ENCODE measurements at regions not wholly inside any gene's neighbourhood (a gene's known extent, or its start where the extent isn't known, plus 50 kb on each side); places are given as distances from the start of the nearest gene placed in this dataset.
"Not testable (repeated sequence)": the region's sequence is repeated elsewhere in the genome, so short reads cannot be mapped to it uniquely, and the experiment has no call there.

DNA sequence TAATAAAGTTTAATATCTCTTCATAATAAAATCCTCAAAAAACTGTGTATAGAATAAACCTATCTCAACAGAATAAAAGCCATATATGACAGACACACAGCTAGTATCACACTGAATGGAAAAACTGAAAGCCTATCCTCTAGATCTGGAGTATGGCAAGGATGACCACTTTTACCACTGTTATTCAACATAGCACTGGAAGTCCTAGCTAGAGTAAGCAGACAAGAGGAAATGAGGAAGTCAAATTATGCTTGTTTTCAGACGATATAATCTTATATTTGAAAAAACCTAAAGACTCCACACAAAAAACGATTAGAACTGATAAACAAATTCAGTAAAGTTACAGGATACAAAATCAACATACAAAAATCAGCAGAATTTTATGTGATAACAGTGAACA, 57.4 kb upstream of the DIPK2A start:
- TF ChIP-seq, protein P1, sequence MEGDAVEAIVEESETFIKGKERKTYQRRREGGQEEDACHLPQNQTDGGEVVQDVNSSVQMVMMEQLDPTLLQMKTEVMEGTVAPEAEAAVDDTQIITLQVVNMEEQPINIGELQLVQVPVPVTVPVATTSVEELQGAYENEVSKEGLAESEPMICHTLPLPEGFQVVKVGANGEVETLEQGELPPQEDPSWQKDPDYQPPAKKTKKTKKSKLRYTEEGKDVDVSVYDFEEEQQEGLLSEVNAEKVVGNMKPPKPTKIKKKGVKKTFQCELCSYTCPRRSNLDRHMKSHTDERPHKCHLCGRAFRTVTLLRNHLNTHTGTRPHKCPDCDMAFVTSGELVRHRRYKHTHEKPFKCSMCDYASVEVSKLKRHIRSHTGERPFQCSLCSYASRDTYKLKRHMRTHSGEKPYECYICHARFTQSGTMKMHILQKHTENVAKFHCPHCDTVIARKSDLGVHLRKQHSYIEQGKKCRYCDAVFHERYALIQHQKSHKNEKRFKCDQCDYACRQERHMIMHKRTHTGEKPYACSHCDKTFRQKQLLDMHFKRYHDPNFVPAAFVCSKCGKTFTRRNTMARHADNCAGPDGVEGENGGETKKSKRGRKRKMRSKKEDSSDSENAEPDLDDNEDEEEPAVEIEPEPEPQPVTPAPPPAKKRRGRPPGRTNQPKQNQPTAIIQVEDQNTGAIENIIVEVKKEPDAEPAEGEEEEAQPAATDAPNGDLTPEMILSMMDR (IDR thresholded peaks at IDR 0.05; ENCODE audit: insufficient read depth, low read length) = no peak
- TF ChIP-seq GABPA (IDR thresholded peaks at IDR 0.05; ENCODE audit: low read depth) (no peak), SPI1 (IDR thresholded peaks at IDR 0.05; ENCODE audit: borderline replicate concordance, low read depth) (peak; percentile 82)
- TF ChIP-seq, protein P2, sequence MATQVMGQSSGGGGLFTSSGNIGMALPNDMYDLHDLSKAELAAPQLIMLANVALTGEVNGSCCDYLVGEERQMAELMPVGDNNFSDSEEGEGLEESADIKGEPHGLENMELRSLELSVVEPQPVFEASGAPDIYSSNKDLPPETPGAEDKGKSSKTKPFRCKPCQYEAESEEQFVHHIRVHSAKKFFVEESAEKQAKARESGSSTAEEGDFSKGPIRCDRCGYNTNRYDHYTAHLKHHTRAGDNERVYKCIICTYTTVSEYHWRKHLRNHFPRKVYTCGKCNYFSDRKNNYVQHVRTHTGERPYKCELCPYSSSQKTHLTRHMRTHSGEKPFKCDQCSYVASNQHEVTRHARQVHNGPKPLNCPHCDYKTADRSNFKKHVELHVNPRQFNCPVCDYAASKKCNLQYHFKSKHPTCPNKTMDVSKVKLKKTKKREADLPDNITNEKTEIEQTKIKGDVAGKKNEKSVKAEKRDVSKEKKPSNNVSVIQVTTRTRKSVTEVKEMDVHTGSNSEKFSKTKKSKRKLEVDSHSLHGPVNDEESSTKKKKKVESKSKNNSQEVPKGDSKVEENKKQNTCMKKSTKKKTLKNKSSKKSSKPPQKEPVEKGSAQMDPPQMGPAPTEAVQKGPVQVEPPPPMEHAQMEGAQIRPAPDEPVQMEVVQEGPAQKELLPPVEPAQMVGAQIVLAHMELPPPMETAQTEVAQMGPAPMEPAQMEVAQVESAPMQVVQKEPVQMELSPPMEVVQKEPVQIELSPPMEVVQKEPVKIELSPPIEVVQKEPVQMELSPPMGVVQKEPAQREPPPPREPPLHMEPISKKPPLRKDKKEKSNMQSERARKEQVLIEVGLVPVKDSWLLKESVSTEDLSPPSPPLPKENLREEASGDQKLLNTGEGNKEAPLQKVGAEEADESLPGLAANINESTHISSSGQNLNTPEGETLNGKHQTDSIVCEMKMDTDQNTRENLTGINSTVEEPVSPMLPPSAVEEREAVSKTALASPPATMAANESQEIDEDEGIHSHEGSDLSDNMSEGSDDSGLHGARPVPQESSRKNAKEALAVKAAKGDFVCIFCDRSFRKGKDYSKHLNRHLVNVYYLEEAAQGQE (IDR thresholded peaks at IDR 0.05; ENCODE audit: insufficient replicate concordance, low read depth) = no peak
- no peak overlapping the region for H3K27ac ChIP-seq (replicated peaks)
- DNase-seq (ENCODE audit: low read depth in 1 of 2, low spot score in 1 of 2) = no peak
- no peak overlapping the region for H3K4me3 ChIP-seq (replicated peaks; ENCODE audit: insufficient read depth, low read length)
- no peaks in the 10 kb centered on the region for H3K27me3 ChIP-seq (ENCODE audit: insufficient read depth, poor library complexity, severe bottlenecking)

DNA sequence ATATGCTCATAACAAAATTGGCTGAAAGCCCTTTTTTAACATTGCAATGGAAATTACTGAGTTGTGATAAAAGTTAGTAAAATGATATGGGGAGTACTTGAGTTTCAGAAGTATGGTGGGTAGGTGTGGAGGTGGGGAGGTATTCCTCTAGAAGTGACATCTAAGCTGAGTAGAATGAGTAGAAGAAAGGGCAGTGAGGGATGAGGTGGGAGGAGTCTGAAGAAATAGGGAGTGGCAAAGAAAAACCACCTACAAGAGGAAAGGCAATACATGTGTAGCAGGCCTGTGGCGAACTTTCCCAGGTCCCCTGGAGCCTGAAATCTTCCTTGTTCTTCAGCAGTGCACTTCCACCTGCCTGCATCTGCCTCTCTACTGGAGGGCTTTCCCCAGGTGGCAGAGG, 52.8 kb upstream of the DIPK2A start:
- Histone ChIP-seq H3K27ac (replicated peaks) (no peak overlapping the region), H3K27me3 (ENCODE audit: insufficient read depth, poor library complexity, severe bottlenecking) (no peaks in the 10 kb centered on the region), H3K4me3 (replicated peaks; ENCODE audit: insufficient read depth, low read length) (no peak overlapping the region)
- no peak for DNase-seq (ENCODE audit: low read depth in 1 of 2, low spot score in 1 of 2)
- no peak for TF ChIP-seq GABPA (IDR thresholded peaks at IDR 0.05; ENCODE audit: low read depth)
- TF ChIP-seq, protein P2 (IDR thresholded peaks at IDR 0.05; ENCODE audit: insufficient replicate concordance, low read depth) = no peak
- no peak for TF ChIP-seq SPI1 (IDR thresholded peaks at IDR 0.05; ENCODE audit: borderline replicate concordance, low read depth)
- TF ChIP-seq, protein P1 (IDR thresholded peaks at IDR 0.05; ENCODE audit: insufficient read depth, low read length) = no peak
- no peak for TF ChIP-seq POLR2AphosphoS5 (IDR thresholded peaks at IDR 0.05; ENCODE audit: low read depth)

DNA sequence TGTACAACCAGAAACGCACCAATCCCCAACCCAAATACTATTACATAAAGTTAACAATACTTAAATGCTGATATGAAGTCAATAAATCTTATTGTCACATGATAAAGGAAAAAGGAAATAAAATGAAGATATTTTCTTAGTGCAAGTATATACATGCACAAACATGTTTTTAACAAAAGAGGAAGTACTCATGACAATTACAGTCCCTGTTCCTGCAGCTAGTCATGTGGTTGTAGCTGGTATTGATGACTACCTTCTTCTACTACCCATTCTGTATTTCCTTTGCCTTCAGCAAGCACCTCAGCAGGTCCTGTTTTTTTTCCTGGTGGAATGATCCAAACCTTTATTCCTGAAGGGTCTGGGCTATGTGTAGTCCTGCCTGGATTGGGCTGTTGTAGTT, 50.4 kb upstream of the DIPK2A start:
- peak; percentile 32; the same call in 1 of the 2 replicates for TF ChIP-seq SPI1 (IDR thresholded peaks at IDR 0.05; ENCODE audit: borderline replicate concordance, low read depth)
- DNase-seq (ENCODE audit: low read depth in 1 of 2, low spot score in 1 of 2) = peak in 1 of 2 experiments; percentile 34

More for the DNA sequence above, 50.4 kb upstream of the DIPK2A start:
- not testable (repeated sequence) for H3K27me3 ChIP-seq (ENCODE audit: insufficient read depth, poor library complexity, severe bottlenecking); H3K4me3 ChIP-seq (replicated peaks; ENCODE audit: insufficient read depth, low read length); H3K27ac ChIP-seq (replicated peaks)
